ENCODE measurements at regions not wholly inside any gene's neighbourhood (a gene's known extent, or its start where the extent isn't known, plus 50 kb on each side); places are given as distances from the start of the nearest gene placed in this dataset.

DNA sequence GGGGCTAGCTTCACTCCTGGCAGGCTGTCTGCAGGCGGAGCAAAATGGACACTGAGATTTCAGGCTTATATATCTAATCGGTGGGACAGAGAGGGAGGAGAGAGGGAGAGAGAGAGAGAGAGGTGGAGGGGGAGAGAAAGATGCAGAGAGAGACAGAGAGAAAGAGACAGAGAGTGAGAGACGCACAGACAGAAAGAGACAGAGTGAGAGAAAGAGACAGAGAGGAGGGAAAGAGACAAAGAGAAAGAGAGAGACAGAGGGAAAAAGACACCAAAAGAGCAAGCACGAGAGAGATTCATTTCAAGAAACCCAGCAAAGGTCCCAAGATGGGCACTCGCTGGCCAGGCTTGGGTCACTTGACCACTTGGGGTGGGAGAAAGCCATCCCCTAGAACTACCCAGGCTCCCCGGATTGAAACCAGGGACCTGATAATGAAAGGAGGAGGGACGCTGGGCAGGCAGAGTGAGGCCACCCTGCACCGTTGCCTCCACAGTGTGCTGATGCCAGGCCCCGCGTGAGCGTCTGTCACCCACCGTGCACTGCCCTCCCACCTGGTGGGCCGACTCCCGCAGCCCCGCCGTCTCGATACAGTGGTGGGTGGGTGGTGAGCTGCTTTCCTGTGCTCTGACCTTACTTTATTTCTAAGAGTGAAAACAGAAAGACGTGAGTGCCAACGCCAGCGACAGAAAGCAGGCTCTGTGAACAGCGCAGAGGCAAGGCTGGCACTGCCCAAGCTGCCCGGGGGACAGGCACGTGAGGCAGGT is 67.9 kb upstream of the SLCO4A1 start:
- TF ChIP-seq, protein P1, sequence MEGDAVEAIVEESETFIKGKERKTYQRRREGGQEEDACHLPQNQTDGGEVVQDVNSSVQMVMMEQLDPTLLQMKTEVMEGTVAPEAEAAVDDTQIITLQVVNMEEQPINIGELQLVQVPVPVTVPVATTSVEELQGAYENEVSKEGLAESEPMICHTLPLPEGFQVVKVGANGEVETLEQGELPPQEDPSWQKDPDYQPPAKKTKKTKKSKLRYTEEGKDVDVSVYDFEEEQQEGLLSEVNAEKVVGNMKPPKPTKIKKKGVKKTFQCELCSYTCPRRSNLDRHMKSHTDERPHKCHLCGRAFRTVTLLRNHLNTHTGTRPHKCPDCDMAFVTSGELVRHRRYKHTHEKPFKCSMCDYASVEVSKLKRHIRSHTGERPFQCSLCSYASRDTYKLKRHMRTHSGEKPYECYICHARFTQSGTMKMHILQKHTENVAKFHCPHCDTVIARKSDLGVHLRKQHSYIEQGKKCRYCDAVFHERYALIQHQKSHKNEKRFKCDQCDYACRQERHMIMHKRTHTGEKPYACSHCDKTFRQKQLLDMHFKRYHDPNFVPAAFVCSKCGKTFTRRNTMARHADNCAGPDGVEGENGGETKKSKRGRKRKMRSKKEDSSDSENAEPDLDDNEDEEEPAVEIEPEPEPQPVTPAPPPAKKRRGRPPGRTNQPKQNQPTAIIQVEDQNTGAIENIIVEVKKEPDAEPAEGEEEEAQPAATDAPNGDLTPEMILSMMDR (IDR thresholded peaks at IDR 0.05; ENCODE audit: low read depth, low read length, poor library complexity, severe bottlenecking) = no peak
- no peak for TF ChIP-seq EZH2phosphoT487 (IDR thresholded peaks at IDR 0.05; ENCODE audit: borderline replicate concordance, low read length)
